ENCODE measurements at regions not wholly inside any gene's neighbourhood (a gene's known extent, or its start where the extent isn't known, plus 50 kb on each side); places are given as distances from the start of the nearest gene placed in this dataset.

DNA sequence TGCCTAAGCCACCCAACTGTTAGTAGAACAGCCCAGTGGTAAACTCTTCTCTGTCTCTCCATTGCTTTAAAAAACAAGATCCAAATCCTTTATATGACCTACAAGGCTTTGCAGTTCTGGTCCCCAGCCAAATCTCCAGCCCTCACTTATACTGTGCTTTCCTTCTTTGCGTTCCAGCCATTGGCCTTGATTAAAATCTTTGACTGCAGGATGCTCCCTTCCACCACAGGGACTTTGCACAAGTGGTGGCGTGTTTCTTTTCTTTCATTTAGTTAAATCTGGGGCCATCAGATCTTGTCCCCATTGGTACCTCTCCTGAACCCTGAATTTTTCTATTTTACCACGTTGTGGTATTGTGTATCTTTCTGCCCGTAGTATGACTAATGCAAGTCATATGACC, 183.7 kb downstream of the VRK1 start:
- DNase-seq (ENCODE audit: low spot score) = no peak

DNA sequence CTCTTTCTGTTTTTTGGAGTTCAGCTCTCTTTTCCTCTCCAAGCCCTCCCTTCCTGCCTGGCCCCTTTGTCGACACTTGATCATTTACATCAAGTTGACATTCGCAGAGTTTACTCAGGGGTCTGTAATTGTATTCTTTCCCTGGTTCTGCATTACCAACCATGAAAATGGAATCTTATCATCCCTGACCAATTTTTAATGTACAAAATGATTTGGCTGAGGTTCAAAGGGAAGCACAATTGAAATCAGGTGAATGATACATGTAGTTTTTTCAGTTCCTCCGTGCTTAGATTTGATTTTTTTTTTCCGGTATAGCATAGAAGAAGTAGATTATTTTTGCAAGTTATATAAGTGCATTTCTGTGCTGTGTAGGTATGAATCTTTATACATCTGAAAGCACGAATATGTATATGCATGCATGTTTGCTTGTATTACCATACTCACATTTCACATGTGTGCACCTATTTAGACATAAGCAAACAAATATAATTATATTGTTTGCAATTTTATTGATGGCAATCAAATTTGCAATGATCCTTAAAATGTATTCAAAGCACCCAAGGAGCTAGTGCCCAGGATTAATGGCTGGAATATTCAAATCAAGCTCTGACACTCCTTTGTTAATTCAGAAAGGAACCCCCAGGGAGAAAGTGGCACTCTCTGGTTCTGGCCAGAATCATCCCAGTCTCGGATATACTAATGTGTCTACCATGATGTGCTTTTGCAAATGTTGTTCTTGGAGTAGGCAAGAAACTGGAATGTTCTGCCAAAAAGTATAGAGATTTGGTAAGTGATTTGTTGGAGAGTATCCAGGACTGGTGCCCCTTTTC, 189.3 kb downstream of the VRK1 start:
- no peak for DNase-seq (ENCODE audit: low spot score)

DNA sequence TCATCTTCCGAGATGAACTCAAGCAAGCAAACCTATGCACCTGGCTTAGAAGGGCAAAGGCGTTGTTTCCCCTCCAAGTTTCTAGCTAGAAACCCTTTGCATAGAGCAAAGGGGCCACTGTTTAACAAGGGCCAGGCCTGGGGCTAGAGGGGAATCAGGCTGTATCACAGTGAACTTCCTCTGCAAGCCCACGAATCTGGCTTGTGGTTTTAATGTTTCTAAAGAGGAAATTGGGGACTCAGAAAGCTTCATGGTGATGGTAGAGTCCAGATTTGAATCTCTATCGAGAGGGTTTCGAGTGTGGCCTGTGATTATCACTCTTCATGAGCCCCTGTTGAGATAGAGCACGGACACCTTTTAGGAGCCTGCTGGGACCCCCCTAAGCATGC, 189.9 kb downstream of the VRK1 start:
- DNase-seq (ENCODE audit: low spot score) = no peak

DNA sequence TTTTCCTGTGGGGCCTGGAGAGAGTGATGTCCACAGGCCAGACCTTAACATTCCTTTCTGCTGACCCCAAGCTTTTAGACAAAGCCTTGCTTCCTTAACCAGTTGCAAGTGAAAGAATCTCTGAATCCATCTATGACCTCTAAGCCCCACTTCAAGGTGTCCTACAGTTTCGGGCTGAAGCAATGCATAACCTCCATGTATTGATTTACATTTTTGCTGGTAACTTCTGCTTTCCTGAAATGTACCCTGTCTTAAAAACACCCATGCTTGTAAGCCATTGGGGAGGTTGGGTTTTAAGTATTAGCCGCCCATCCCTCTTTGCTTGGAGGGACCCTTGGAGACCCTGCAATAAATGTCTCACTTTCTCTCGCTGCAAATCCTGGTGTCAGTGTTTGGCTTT, 190.6 kb downstream of the VRK1 start:
- no peak for DNase-seq (ENCODE audit: low spot score)

DNA sequence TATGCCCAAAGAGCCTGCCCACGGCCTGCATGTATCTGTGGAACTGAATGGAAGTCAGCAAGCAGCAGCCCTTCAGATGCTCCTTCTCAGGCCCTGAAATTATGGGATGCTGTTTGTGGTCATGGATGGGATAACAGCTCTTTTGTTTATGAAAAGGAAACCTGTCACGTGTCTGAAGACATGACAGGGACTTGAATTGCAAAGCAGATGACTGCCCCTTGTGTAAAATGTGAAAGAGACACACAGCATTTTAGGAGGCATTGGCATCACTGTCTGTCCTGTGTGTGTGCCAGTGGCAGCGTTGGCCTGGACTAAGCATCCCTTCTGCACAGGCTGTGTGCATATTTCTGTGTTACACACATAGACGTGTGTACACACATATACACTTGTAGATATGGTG, 192.1 kb downstream of the VRK1 start:
- DNase-seq (ENCODE audit: low spot score) = no peak

DNA sequence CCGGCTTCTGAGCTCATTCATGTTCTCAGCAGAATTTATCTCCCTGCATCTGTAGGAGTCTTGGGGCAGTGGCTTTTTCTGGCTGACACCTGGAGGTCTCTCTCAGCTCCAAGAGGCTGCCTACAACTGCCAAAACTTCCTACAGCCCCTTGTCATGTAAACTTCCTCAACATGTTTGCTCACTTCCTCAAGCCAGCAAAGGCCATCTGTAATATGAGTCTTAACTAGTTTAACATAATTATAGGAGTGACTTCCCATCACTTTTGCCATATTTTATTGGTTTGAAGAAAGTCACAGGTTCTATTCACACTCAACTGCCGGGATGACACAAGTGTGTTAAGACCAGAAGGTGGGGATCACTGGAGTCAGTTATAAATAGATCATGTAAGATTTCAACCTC, 194.0 kb downstream of the VRK1 start:
- no peak for DNase-seq (ENCODE audit: low spot score)

DNA sequence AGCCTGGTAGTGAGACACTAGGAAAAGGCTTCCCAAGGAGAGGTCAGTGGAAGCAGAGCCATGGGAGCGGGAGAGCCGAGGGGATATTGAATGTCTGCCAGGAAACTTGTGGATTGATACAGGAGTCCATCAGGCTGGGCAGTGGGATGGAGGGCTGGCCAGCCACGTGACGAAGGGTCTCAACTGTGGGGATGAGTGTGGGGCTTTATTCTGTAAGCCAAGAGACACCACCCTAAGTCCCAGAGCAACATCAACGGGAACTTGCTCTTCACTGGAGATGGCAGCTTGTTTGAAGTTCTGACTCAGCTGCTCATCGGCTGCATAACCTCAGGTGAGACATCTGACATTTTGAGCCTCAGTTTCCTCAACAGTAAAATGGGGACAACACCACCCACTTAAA, 197.8 kb downstream of the VRK1 start:
- no peak for DNase-seq (ENCODE audit: low spot score)

DNA sequence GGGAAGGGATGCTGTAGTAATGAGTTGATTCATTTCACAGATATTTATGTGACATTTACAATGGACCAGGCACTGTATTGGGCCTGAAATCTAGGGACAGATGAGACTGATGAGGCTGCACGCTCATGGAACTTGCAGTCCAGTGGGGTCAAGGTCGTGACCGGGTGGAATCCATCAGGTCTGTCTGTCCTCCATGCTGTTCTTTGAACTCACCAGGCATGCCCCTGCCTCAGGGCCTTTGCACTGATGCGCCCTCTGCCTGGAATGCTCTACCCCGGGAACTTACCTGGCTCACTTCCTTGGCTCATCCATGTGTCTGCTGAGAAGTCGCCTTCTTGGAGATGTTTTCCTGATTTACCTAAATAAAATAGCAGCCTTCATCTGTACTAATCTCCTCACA, 200.1 kb downstream of the VRK1 start:
- DNase-seq (ENCODE audit: low spot score) = no peak

DNA sequence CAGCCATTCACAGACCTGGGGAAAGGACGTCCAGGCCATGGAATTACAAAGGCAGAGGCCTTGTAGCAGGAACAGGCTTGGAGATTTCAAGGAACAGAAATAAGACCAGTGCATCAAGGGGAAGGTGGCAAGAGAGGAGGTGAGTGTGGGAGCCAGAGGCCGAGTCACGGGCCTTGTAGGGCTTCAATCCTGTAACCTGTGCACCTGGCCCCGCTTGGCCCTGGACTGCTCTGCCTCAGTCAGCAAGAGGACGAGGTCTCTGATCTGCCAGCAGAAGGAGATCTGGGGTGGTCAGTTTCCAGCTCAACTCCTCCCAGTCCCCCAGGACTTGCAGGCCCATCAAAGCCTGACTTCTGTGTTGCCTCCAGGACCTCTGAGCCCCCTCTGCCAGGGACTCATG, 200.8 kb downstream of the VRK1 start:
- no peak for DNase-seq (ENCODE audit: low spot score)

DNA sequence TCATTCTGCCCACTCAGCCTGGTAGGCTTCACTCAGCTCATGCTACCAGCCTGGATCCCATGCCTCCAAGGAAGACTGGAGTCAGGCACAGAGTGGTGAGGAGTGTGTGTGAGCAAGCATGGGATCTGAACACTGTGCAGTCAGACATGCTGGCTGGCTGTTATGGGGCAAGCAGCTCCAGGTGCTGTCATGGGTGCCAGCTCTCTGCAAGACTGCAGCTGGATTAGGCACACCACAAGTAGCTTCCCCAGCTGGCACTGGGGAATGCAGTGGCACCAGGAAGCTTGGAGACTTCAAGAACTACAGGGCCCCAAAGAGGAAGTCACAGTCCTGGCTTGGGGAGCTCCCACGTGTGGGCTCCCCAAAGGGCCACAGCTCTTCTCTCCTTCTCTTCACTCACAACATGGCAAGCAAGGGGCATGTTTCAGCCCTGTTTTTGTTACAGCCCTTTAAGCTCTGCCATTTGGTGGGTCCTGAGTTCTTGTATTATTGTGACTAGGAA, 202.5 kb downstream of the VRK1 start:
- no peak for DNase-seq (ENCODE audit: low spot score)

DNA sequence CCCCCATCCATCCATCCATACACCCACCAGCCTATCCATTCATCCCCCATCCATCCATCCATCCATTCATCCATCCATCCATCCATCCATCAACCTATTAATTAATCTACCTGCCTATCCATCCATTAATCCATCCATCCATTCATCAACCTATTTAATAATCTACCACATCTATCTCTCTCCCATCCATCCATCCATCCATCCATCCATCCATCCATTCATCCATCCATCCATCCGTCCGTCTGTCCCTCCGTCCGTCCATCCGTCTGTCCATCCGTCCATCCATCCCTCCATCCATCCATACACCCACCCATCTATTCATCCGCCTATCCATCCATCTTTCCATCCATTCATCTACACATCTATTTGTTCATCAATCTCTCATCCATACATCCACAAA, 205.3 kb downstream of the VRK1 start:
- DNase-seq (ENCODE audit: low spot score) = no peak

DNA sequence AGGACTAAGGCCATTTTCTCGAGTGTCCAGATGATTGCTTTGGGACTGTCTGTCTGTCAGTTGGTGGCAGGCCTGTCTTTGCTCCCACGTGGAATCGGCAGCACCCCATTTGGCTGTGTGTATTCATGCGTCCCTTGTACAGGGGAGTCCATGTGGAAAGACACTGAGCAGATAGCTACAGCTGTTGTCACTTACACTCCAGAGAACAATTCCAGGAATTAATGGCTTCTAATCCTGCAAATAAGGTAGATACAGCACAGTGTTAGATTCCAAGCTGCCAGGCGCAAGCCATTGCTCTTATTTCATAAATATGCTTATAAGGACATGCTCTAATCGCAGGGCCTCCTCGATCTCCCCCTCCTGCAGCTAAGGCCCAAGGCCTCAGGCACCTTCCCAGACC, 208.8 kb downstream of the VRK1 start:
- no peak for DNase-seq (ENCODE audit: low spot score)

DNA sequence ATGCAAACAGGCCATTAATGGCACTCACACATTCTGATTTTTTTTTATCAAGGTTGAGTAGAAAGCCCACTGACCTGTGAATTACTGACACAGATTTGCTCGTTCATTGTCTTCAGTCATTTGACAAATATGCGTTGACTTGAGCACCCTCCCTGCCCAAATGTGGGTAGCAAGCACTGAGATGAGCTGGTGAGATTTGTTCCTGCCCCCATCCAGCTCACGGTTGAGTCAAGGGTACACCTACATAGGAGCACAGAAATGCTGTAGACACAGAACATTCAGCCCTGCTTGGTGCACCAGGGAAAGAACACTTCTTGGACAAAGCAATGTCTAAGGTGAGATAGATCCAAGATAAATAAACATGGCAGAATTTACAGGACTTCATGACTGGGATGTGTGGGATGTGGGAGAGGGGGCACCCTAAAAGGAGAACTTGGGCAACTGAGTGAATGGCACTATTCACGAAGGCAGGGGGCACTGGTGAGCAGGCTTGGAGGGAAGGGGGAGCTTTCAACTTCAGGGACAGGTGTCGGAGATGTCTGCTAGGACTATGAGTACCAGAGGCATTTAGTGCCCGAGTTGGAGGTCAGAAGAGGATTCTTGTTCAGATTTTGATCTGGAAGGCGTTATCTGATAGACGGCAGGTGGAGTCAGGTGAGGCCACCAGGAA, 213.4 kb downstream of the VRK1 start:
- no peak for DNase-seq (ENCODE audit: low spot score)

DNA sequence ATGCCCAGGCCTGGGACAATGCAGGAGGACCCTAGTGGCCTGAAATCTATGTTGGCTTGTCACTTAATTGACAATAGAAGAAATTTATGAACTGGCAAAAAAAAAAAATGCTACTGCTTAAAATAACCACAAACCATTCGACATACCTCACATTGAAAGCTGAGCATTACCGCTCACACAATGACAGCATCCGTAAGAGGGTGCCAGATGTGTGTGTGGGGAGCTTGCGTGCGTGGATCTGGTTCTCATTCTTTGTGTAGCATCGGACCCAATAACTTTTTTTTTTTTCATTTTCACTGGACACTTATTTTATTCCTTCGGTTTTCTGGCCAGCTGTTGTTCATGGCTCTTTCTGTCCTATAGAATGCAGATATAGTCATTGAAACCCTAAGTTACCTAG, 216.7 kb downstream of the VRK1 start:
- DNase-seq (ENCODE audit: low spot score) = no peak

DNA sequence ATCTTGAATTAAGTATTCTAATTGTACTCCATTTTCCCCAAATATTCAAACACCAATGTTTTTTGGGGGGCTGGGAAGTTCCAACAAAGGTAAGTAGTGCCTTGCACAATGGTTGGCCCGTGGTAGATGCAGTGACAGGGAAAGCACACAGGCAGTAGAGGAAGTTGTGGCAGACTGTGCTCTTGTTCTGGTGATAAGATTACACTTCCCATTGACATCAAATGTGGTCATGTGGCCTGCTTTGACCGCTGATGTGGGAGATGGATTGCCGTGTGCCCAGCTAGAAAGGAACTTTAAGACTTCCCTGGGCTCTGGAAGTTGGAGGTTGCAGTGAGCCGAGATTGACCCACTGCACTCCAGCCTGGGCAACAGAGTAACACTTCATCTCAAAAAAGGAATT, 223.8 kb downstream of the VRK1 start:
- no peak for DNase-seq (ENCODE audit: low spot score)

DNA sequence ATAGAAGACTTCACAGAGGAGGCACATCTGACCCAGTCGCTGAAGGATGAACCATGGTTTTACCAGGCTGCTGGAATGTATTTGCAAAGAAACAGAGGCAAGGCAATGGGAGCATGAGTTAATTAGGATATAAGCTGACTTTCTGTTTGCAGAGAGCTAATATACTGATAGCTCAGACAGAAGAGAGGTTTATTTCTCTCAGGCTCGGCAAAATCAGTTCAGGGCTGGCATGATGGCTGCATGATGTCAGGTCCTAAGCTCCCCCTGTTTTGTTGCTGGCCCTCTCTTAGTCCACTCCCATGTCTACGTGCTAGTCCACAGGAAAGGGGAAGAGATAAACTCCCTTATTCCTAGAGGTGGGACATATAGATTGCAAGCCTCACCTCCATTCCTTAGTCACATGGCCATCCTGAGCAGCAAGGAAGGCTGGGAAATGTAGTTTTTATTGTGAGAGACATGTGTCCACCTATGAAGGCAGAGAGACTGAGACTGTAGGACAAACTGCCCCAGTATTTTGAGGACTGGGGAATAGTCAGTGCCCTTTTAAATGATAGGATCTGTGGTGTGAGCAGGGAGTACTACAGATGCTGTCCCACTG, 224.5 kb downstream of the VRK1 start:
- DNase-seq (ENCODE audit: low spot score) = peak; percentile 20

DNA sequence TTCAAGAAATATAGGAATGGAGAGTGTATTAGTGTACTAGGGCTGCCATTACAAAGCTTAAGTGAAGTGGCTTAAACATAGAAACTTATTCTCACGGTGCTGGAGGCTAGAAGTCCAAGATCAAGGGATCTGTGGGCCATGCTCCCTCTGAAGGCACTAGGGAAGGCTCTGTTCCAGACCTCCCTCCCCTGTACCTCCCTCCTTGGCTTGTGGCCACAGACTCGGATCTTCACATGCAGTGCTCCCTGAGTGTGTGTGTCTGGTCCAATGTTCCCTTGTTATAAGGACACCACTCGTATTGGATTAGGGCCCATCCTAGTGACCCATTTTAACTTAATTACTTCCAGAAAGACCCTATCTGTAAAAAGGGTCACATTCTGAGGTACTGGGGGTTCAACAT, 225.6 kb downstream of the VRK1 start:
- DNase-seq (ENCODE audit: low spot score) = no peak

DNA sequence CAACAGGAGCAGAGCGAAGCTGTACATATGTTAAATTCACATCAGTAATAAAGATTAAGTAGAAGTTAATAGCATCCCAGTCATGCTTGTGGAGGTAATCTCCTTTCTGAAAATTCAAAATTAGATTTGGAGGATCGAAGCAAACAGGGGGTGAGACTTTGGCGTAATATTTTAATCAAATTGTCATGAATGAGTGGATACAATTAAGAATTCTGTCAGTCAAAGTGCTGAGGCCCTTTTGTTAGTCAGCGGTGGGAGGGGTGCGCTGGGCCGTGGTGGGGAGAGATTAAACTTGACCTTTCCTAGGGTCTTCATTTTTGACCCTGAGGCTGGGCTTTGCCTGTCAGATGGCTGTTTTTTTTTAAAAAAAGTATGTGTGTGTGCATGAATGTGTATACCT, 226.7 kb downstream of the VRK1 start:
- no peak for DNase-seq (ENCODE audit: low spot score)

DNA sequence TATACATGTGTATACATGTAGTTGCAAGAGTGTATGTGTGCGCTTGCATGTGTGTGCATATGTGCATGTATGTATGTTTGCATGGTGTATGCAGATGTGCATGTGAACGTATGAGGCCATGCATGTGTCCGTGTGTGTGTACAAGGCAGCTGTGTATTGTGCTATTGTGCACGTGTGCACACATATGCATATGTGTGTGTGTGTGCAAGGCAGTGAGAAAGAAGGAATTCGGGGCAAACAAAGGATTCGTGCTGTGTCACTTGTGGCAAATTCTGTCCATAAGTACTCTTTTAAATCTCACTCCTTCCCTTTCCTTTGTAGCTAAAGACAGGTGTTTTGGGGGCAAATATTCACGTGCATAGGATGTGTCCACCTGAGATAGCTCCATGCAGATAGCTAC, 227.1 kb downstream of the VRK1 start:
- no peak for DNase-seq (ENCODE audit: low spot score)

DNA sequence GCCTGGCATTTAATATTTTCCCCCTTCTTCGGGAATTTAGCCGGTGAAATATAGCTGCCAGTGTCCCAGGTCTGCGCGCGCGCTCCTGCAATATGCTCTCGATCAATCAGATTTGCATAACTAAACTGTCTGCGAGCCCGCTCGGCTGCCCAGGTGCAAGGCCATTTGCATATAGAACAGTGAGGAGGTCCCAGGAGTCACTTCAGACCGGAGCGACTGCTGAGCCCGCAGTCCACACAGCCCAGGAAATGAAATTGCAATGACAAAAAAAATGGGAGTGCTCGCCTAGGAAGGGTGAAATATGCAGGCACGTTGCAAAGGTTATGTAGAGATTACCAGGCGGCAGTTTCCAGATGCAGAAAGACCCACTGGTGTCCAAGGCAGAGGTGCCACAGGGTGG, 228.5 kb downstream of the VRK1 start:
- DNase-seq (ENCODE audit: low spot score) = no peak

DNA sequence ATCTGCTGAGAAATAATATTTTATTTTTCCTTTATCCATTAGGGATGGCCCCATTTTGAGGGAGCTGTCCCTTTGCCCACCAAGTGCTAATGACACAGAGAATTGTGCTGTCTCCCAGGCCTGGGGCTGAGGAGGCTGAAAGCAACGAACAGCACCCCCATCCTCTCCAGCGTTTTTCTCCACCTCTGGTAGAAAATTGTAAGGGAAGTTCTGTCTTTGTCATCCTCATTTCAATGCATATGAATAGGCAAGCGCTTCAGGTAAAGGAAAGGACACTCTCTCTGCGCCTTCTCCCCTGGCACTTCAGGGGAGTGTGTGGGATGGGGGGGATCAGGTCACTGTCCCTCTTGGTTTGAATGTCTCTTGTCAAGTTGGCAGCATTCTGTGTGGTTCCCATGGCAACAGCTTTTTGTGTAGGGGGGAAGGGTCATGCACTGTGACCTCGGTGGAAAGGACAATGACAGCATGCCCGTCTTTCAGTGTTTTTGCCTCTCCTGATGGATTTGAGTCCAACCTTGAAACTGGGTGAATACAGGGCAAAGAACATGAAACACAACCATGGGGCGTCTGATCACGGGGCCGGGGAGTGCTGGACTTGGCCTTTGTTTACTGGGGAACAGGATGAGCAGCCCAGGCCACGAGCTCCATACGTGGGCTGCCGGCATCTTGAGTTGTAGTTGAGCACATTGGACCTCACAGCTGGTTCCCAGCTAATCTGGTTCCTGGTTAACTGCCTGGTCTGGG, 230.2 kb downstream of the VRK1 start:
- DNase-seq (ENCODE audit: low spot score) = no peak

DNA sequence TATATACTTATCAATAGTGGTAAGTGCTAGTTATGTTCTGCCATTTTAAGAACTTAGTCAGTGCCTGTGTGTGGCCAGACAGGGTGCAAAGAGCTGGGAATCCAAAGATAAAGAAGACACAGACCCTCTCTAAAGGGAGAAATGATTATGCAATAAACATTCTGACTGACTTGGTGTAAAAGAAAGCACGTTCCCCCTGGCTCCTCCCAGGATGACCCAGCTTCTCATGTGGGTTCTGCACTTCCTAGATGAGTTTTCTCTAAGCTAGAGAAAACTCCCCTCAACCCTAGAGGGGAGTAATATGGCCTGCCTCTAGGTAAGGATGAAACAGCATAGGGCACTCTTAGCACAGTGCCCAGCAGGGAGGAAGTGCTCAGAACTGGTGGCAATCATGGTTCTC, 231.2 kb downstream of the VRK1 start:
- DNase-seq (ENCODE audit: low spot score) = no peak

DNA sequence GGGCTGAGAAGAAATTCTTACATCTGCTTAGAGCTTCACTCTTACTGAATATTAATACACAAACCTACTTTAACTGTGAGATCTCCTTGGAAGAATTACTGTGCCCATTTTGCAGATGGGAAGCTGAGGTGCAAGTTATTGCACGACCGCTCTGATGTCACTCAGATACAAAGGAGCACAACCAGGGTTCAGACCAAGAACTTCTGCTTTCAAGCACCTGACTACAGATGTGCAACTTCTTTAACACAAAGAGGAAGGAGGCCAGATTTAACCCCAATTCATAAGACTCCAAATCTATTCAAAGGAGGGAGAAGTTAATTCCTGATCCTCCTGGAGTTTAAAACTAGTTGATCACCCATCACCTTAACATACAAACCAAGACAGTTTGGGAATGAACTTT, 232.6 kb downstream of the VRK1 start:
- no peak for DNase-seq (ENCODE audit: low spot score)

All from HuH-7 (cell line).